ENCODE measurements at regions not wholly inside any gene's neighbourhood (a gene's known extent, or its start where the extent isn't known, plus 50 kb on each side); places are given as distances from the start of the nearest gene placed in this dataset.

DNA sequence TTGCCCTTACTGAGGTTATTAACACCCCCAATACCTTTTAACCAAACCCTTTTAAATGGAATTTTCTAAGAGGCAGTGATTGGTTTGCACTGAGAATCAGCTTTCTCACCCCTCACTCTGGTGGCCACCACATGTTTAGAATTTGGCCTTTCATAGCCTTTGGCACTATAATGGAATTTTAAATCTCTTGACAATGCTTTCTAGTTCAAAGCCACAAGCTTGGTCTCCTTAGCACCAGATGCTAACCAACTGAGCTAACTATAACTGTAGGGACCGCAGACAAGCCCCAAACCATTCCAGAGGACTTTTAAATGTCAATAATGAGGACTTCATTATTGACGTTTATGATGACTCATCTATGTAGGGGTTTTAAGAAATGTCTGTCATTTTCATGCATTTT, 238.7 kb upstream of the SNX7 start:
- H3K4me1 ChIP-seq (ENCODE audit: control insufficient read depth in 1 of 2, low read depth in 2 of 2) = no peaks in the 10 kb centered on the region
- no peak overlapping the region for H3K27ac ChIP-seq
- H3K27me3 ChIP-seq (replicated peaks; ENCODE audit: insufficient read depth) = no peaks in the 10 kb centered on the region
- TF ChIP-seq, protein P1, sequence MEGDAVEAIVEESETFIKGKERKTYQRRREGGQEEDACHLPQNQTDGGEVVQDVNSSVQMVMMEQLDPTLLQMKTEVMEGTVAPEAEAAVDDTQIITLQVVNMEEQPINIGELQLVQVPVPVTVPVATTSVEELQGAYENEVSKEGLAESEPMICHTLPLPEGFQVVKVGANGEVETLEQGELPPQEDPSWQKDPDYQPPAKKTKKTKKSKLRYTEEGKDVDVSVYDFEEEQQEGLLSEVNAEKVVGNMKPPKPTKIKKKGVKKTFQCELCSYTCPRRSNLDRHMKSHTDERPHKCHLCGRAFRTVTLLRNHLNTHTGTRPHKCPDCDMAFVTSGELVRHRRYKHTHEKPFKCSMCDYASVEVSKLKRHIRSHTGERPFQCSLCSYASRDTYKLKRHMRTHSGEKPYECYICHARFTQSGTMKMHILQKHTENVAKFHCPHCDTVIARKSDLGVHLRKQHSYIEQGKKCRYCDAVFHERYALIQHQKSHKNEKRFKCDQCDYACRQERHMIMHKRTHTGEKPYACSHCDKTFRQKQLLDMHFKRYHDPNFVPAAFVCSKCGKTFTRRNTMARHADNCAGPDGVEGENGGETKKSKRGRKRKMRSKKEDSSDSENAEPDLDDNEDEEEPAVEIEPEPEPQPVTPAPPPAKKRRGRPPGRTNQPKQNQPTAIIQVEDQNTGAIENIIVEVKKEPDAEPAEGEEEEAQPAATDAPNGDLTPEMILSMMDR (IDR thresholded peaks at IDR 0.05) = no peak
- DNase-seq (ENCODE audit: low spot score) (no peak), ATAC-seq (ENCODE audit: insufficient number of reproducible peaks, low FRiP score, low read depth) (no peak)
- no peak overlapping the region for H3K4me3 ChIP-seq
- H3K9me3 ChIP-seq = no peaks in the 10 kb centered on the region
- no peaks in the 10 kb centered on the region for H3K36me3 ChIP-seq

DNA sequence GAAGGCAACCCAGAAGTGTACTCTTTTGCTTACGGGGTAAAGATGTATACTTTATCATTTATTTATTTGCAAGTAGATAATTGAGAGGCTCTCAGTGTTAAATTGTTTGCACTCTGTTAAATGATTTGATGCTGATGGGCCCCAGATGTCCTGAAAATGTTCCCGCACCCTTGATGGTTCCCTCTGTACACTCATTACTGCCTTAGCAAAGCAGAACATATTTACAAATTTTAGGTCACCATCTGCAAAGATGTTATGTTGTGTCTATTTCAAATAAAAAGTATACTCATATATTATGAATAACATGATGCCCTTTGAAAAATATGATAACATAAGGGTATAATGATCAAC, 240.5 kb upstream of the SNX7 start:
- Histone ChIP-seq H3K27me3 (replicated peaks; ENCODE audit: insufficient read depth) (no peaks in the 10 kb centered on the region), H3K4me1 (ENCODE audit: control insufficient read depth in 1 of 2, low read depth in 2 of 2) (no peaks in the 10 kb centered on the region), H3K36me3 (no peaks in the 10 kb centered on the region), H3K9me3 (no peaks in the 10 kb centered on the region), H3K4me3 (no peak overlapping the region), H3K27ac (no peak overlapping the region)
- ATAC-seq (ENCODE audit: insufficient number of reproducible peaks, low FRiP score, low read depth) (no peak), DNase-seq (ENCODE audit: low spot score) (no peak)
- TF ChIP-seq, protein P1 (IDR thresholded peaks at IDR 0.05) = no peak

DNA sequence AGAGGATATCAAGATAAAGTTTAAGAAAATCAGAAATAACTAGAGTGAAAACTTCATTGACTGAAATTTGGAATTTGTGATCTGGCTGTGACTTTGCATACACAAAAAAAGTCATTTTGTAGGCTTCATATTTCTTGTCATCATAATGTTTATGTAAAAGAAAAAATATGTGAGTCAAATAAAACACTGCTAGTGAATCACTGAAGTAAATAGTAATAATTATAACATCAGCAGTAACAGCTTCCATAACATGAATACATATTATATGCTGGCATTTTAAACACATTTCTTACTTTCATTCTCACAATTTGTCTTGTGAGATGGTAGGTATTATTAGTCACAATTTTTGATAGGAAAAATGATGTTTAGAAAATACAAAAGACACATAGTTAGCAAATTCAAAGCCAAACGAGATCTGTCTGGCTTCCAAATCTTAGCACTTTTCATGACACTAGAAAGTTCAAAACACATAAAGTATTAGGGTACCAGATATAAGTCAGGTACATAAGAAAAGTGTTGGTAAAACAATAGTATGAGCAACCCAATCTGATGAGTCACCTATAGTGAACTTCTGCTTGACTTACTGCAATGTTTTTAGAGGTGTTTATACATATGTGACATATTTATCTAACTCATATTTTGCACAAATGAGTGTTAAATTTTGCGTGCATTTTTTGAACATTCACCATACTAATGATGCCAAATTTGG, 241.0 kb upstream of the SNX7 start:
- no peaks in the 10 kb centered on the region for H3K36me3 ChIP-seq
- no peak overlapping the region for H3K27ac ChIP-seq
- no peak overlapping the region for H3K4me3 ChIP-seq
- TF ChIP-seq, protein P1 (IDR thresholded peaks at IDR 0.05) = no peak
- H3K27me3 ChIP-seq (replicated peaks; ENCODE audit: insufficient read depth) = no peaks in the 10 kb centered on the region
- no peaks in the 10 kb centered on the region for H3K4me1 ChIP-seq (ENCODE audit: control insufficient read depth in 1 of 2, low read depth in 2 of 2)
- no peaks in the 10 kb centered on the region for H3K9me3 ChIP-seq
- no peak for DNase-seq (ENCODE audit: low spot score)
- ATAC-seq (ENCODE audit: insufficient number of reproducible peaks, low FRiP score, low read depth) = no peak

DNA sequence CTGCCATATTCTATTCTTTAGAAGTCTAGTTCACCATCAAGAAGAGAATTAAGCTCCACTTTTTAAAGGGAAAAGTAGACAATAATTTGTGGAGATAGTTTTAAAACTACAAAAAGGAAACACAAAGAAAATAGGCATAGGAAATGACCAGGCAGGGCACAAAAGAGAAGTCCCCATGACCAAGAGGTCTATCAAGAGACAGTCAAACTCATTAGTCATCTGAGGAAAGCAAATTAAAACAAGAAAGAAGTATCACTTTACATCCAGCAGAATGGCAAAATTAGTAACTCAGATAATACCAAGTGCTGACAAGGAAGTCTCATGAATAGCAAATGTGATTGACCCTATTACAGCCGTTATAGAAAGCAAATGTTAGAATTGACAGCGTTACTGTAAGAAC, 243.7 kb upstream of the SNX7 start:
- TF ChIP-seq, protein P1 (IDR thresholded peaks at IDR 0.05) = no peak
- Histone ChIP-seq H3K27me3 (replicated peaks; ENCODE audit: insufficient read depth) (no peaks in the 10 kb centered on the region), H3K36me3 (no peaks in the 10 kb centered on the region), H3K4me3 (no peak overlapping the region), H3K4me1 (ENCODE audit: control insufficient read depth in 1 of 2, low read depth in 2 of 2) (no peaks in the 10 kb centered on the region), H3K9me3 (no peaks in the 10 kb centered on the region), H3K27ac (no peak overlapping the region)
- ATAC-seq (ENCODE audit: insufficient number of reproducible peaks, low FRiP score, low read depth) = no peak
- DNase-seq (ENCODE audit: low spot score) = no peak

DNA sequence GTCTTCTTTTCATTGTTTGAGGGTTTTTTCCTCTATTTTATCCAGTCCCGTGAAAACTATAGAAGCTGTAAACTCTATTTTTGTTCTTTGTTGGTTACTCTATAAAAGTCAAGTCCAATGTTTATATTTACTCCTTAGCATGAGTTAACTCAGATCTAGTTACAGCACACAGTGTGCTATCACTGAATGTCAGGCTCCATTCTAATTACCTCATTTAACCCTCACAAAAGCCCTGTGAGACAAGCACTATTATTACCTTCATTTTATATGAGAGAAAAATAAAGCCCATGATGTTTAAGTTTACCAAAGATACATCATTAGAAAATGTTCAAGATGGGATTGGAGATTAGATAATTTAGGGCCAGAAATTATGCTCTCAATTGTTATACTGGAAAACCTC, 251.4 kb upstream of the SNX7 start:
- ATAC-seq (ENCODE audit: insufficient number of reproducible peaks, low FRiP score, low read depth) = no peak

More for the DNA sequence above, 251.4 kb upstream of the SNX7 start:
- Histone ChIP-seq H3K36me3 (no peaks in the 10 kb centered on the region), H3K9me3 (no peaks in the 10 kb centered on the region), H3K4me3 (no peak overlapping the region), H3K4me1 (ENCODE audit: control insufficient read depth in 1 of 2, low read depth in 2 of 2) (peaks cover 5 to 11% of the 10 kb centered on the region in 2 donors), H3K27me3 (replicated peaks; ENCODE audit: insufficient read depth) (no peaks in the 10 kb centered on the region), H3K27ac (no peak overlapping the region)
- TF ChIP-seq, protein P1 (IDR thresholded peaks at IDR 0.05) = no peak
- no peak for DNase-seq (ENCODE audit: low spot score)

Measured in thoracic aorta (tissue), 2 donors.